ENCODE measurements at regions not wholly inside any gene's neighbourhood (a gene's known extent, or its start where the extent isn't known, plus 50 kb on each side); places are given as distances from the start of the nearest gene placed in this dataset.

- TF ChIP-seq CTCF (IDR thresholded peaks at IDR 0.05; ENCODE audit: low read depth, low read length, missing control alignments) = no peak
- in situ Hi-C loops (cut with HindIII; ENCODE audit: low sequenced_read_pairs) = no loop called here
- DNase-seq (ENCODE audit: low read depth) = no peak
- H3K4me3 ChIP-seq (ENCODE audit: low read depth, low read length) = no peak overlapping the region
These were observed 142.1 kb upstream of the CST7 start for GRCh38 chr20:24806705-24807676.

DNA sequence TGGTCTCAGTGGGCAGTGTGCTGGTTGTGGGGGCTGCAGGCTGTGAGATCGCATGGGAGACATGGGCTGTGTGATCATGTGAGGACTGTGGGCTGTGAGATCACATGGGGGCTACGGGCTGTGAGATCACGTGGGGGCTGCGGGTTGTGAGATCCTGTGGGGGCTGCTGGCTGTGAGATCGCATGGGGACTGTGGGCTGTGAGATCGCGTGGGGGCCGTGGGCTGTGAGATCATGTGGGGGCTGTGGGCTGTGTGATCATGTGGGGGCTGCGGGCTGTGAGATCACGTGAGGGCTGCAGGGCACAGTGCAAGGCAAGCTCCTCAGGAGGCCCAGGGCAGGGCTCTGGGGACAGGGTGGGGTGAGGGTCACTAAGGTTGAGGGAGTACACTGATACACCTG, 140.5 kb upstream of the CST7 start:
- no peak for DNase-seq (ENCODE audit: low read depth)
- in situ Hi-C loops (cut with HindIII; ENCODE audit: low sequenced_read_pairs) = no loop called here
- H3K4me3 ChIP-seq (ENCODE audit: low read depth, low read length) = no peak overlapping the region
- TF ChIP-seq CTCF (IDR thresholded peaks at IDR 0.05; ENCODE audit: low read depth, low read length, missing control alignments) = no peak

- TF ChIP-seq CTCF (IDR thresholded peaks at IDR 0.05; ENCODE audit: low read depth, low read length, missing control alignments) = no peak
- in situ Hi-C loops (cut with HindIII; ENCODE audit: low sequenced_read_pairs) = no loop called here
- no peak overlapping the region for H3K4me3 ChIP-seq (ENCODE audit: low read depth, low read length)
- DNase-seq (ENCODE audit: low read depth) = no peak
These were observed 139.5 kb upstream of the CST7 start for GRCh38 chr20:24809606-24810005.

- no peak for TF ChIP-seq CTCF (IDR thresholded peaks at IDR 0.05; ENCODE audit: low read depth, low read length, missing control alignments)
- DNase-seq (ENCODE audit: low read depth) = no peak
- no peak overlapping the region for H3K4me3 ChIP-seq (ENCODE audit: low read depth, low read length)
- in situ Hi-C loops (cut with HindIII; ENCODE audit: low sequenced_read_pairs) = no loop called here
These were observed 138.2 kb upstream of the CST7 start for GRCh38 chr20:24810676-24811407.

DNA sequence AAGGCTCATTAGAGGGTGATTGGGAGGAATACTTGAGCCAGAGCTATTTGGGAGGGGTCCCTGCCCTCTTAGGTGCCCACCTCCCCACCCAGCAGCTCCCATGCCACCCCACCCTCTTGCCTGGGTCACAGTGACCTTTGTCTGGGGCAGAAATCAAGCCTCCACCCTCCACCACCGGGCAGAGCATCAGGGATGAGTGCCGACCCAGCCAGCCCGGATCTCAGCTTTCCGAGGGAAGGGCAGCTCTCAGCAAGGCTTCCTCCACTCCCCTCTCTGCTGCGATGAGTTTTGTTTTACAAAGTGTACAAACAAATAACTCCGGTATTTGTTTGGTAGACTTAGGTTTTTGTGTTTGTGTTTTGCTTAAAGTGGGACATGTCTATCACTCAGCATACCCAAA, 136.7 kb upstream of the CST7 start:
- DNase-seq (ENCODE audit: low read depth) = no peak
- TF ChIP-seq CTCF (IDR thresholded peaks at IDR 0.05; ENCODE audit: low read depth, low read length, missing control alignments) = no peak
- no peak overlapping the region for H3K4me3 ChIP-seq (ENCODE audit: low read depth, low read length)
- in situ Hi-C loops (cut with HindIII; ENCODE audit: low sequenced_read_pairs) = no loop called here

DNA sequence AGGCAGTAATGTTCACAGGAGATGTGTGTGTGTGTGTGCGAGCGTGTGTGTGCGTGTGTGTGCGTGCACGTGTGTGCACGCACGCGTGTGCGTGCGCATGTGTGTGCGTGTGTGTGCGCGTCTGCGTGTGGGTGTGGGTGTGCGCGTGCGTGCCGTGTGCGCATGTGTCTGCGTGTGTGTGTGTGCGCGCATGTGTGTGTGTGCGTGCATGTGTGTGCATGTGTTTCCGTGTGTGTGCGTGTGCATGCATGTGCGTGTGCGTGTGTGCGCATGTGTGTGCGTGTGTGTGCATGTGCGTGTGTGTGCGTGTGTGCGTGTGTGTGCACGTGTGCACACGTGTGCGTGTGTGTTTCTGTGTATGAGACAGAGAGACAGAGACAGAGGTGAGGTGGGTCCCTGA, 136.0 kb upstream of the CST7 start:
- DNase-seq (ENCODE audit: low read depth) = no peak
- TF ChIP-seq CTCF (IDR thresholded peaks at IDR 0.05; ENCODE audit: low read depth, low read length, missing control alignments) = no peak
- H3K4me3 ChIP-seq (ENCODE audit: low read depth, low read length) = no peak overlapping the region
- in situ Hi-C loops (cut with HindIII; ENCODE audit: low sequenced_read_pairs) = no loop called here
